PFSK-1 (cell line): ENCODE measurements at regions not wholly inside any gene's neighbourhood (a gene's known extent, or its start where the extent isn't known, plus 50 kb on each side); places are given as distances from the start of the nearest gene placed in this dataset.

ENCODE experiments used
- FOXP2 ChIP-seq: optimal IDR thresholded peaks from 2 replicates; pipeline ENCODE3; 2011; ENCODE audit warnings: borderline replicate concordance, control low read depth, inconsistent platforms; ENCODE audit not compliant: insufficient read depth; ENCODE audit errors: extremely low read length, extremely low read depth
- POLR2AphosphoS5 ChIP-seq: IDR thresholded peaks from 2 replicates; pipeline ENCODE4 v1.6.1; 2012; ENCODE audit warnings: low read depth, mild to moderate bottlenecking, control low read depth, low read length, moderate library complexity
- SIN3A ChIP-seq: IDR thresholded peaks from 2 replicates; pipeline ENCODE4 v1.6.1; 2012; ENCODE audit warnings: mild to moderate bottlenecking, low read length, moderate library complexity, borderline replicate concordance; ENCODE audit not compliant: insufficient read depth
- TAF1 ChIP-seq: IDR thresholded peaks from 2 replicates; pipeline ENCODE4 v1.6.1; 2012; ENCODE audit warnings: low read length, control low read depth, borderline replicate concordance; ENCODE audit not compliant: insufficient read depth
- TF ChIP-seq, protein P1 (sequence below), 2 experiments: IDR thresholded peaks; 2 replicates each; pipeline versions ENCODE4 v1.6.1 to v1.8.0; 2011 to 2012; ENCODE audit warnings: low read depth in 2 of 2, low read length in 2 of 2, control low read depth in 1 of 2, inconsistent platforms in 1 of 2, mild to moderate bottlenecking in 1 of 2, moderate library complexity in 1 of 2; ENCODE audit not compliant: insufficient read depth in 1 of 2

DNA sequence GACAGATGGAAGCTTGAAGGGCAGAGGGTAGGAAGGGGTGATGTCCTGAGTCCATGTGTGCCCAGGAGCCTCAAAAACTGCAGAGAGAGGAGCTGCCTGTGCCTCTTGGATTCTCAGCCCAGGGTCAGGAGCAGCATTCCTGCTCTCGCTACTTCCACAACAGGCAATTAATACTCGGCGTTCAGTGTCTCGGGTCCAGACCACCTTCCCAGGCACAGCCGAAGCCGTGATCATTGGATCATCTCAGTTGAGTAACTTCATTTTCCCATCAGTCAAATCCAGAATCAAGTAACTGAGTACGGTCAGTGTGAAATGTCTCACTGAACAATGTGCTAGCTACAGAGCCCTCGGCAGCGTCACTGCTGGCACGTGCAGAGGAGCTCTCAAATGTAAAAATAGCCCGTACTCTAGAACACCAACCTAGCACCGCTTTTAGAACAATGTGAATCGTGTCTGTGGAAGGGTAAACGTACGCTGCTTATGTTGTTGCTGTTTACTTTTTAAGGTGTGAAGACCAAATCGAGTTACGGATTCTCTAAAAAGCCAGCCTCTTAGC, 63.5 kb upstream of the IRX4 start:
- TF ChIP-seq POLR2AphosphoS5 (no peak), FOXP2 (no peak), TAF1 (no peak), SIN3A (no peak)
- TF ChIP-seq, protein P1, sequence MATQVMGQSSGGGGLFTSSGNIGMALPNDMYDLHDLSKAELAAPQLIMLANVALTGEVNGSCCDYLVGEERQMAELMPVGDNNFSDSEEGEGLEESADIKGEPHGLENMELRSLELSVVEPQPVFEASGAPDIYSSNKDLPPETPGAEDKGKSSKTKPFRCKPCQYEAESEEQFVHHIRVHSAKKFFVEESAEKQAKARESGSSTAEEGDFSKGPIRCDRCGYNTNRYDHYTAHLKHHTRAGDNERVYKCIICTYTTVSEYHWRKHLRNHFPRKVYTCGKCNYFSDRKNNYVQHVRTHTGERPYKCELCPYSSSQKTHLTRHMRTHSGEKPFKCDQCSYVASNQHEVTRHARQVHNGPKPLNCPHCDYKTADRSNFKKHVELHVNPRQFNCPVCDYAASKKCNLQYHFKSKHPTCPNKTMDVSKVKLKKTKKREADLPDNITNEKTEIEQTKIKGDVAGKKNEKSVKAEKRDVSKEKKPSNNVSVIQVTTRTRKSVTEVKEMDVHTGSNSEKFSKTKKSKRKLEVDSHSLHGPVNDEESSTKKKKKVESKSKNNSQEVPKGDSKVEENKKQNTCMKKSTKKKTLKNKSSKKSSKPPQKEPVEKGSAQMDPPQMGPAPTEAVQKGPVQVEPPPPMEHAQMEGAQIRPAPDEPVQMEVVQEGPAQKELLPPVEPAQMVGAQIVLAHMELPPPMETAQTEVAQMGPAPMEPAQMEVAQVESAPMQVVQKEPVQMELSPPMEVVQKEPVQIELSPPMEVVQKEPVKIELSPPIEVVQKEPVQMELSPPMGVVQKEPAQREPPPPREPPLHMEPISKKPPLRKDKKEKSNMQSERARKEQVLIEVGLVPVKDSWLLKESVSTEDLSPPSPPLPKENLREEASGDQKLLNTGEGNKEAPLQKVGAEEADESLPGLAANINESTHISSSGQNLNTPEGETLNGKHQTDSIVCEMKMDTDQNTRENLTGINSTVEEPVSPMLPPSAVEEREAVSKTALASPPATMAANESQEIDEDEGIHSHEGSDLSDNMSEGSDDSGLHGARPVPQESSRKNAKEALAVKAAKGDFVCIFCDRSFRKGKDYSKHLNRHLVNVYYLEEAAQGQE (IDR thresholded peaks at IDR 0.05; ENCODE audit: insufficient read depth in 1 of 2, low read depth in 2 of 2, low read length in 2 of 2): no peak

DNA sequence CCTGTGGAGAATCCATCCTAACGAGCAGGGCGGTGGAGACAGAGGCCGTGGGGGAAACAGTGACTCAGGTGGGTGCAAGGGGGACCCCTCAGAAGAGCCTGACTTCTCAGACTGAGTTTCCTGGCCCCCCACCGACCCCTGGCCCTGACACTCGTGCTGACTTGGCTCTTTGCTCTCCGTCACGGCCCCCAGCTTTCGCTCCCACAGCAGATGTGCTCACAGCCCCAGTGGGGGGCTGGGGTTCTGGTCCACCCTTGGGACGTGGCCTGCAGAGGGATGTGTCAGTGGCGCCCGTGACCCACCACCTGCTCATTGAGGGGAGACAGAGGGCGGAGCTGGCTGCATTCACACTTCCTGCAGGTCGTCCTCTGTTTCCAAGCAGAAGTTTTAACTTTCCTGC, 62.9 kb upstream of the IRX4 start:
- TF ChIP-seq FOXP2 (no peak), TAF1 (no peak), SIN3A (no peak), POLR2AphosphoS5 (no peak)
- TF ChIP-seq, protein P1 (IDR thresholded peaks at IDR 0.05; ENCODE audit: insufficient read depth in 1 of 2, low read depth in 2 of 2, low read length in 2 of 2): no peak

GRCh38 chr5:1944408-1944807, 61.7 kb upstream of the IRX4 start:
- TF ChIP-seq SIN3A (no peak), FOXP2 (no peak), POLR2AphosphoS5 (no peak), TAF1 (no peak)
- TF ChIP-seq, protein P1 (IDR thresholded peaks at IDR 0.05; ENCODE audit: insufficient read depth in 1 of 2, low read depth in 2 of 2, low read length in 2 of 2): no peak

- TF ChIP-seq SIN3A: no peak
- TF ChIP-seq FOXP2: no peak
- no peak for TF ChIP-seq TAF1
- TF ChIP-seq, protein P1 (IDR thresholded peaks at IDR 0.05; ENCODE audit: insufficient read depth in 1 of 2, low read depth in 2 of 2, low read length in 2 of 2): no peak
- no peak for TF ChIP-seq POLR2AphosphoS5
These were observed 60.8 kb upstream of the IRX4 start for GRCh38 chr5:1943481-1943880.

- TF ChIP-seq, protein P1 (IDR thresholded peaks at IDR 0.05; ENCODE audit: insufficient read depth in 1 of 2, low read depth in 2 of 2, low read length in 2 of 2): no peak
- TF ChIP-seq TAF1: no peak
These were observed 59.9 kb upstream of the IRX4 start for GRCh38 chr5:1942630-1943029.
